ENCODE measurements at regions not wholly inside any gene's neighbourhood (a gene's known extent, or its start where the extent isn't known, plus 50 kb on each side); places are given as distances from the start of the nearest gene placed in this dataset.

- TF ChIP-seq, protein P1, sequence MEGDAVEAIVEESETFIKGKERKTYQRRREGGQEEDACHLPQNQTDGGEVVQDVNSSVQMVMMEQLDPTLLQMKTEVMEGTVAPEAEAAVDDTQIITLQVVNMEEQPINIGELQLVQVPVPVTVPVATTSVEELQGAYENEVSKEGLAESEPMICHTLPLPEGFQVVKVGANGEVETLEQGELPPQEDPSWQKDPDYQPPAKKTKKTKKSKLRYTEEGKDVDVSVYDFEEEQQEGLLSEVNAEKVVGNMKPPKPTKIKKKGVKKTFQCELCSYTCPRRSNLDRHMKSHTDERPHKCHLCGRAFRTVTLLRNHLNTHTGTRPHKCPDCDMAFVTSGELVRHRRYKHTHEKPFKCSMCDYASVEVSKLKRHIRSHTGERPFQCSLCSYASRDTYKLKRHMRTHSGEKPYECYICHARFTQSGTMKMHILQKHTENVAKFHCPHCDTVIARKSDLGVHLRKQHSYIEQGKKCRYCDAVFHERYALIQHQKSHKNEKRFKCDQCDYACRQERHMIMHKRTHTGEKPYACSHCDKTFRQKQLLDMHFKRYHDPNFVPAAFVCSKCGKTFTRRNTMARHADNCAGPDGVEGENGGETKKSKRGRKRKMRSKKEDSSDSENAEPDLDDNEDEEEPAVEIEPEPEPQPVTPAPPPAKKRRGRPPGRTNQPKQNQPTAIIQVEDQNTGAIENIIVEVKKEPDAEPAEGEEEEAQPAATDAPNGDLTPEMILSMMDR (IDR thresholded peaks at IDR 0.05): no peak
- TF ChIP-seq POLR2A (IDR thresholded peaks at IDR 0.05): no peak
Measured at GRCh38 chr2:62558743-62559142, 52.7 kb upstream of the TMEM17 start.
